Activated CD4-positive, alpha-beta T cell treated with anti-CD3 and anti-CD28 coated beads, Interleukin-2, amount 10 ng/mL, durations not matched to agents 7 days and 5 days (primary cell): ENCODE measurements at regions not wholly inside any gene's neighbourhood (a gene's known extent, or its start where the extent isn't known, plus 50 kb on each side); places are given as distances from the start of the nearest gene placed in this dataset.
A peak's percentile ranks its signal among the peaks of the same experiment; 100 is the strongest.

ENCODE experiments used
- CTCF ChIA-PET: fragments of 350-600 bp; sonication (Branson Sonifier 250); formaldehyde crosslinking; loops from one replicate; lab custom pipeline; 2021; ENCODE audit warnings: antibody characterized with exemption; lab: Charles Lee
- POLR2A ChIA-PET: fragments of 350-600 bp; sonication (Branson Sonifier 250); formaldehyde crosslinking; loops from one replicate; lab custom pipeline; 2021; ENCODE audit warnings: antibody characterized with exemption; lab: Charles Lee
- DNase-seq: peaks from one replicate; pipeline ENCODE4 v3.0.0-alpha.2; 2020
- H3K27ac Mint-ChIP-seq: one replicate; pipeline ENCODE4 v1.8.0; 2021; ENCODE audit warnings: mild to moderate bottlenecking, moderate library complexity, mixed read lengths
- H3K27me3 Mint-ChIP-seq: one replicate; pipeline ENCODE4 v1.8.0; 2021; ENCODE audit warnings: mixed read lengths
- H3K36me3 Mint-ChIP-seq: one replicate; pipeline ENCODE4 v1.8.0; 2021; ENCODE audit warnings: low read depth, mixed read lengths
- H3K4me1 Mint-ChIP-seq: one replicate; pipeline ENCODE4 v1.8.0; 2021; ENCODE audit warnings: mixed read lengths
- H3K4me3 Mint-ChIP-seq: one replicate; pipeline ENCODE4 v1.8.0; 2021; ENCODE audit warnings: mild to moderate bottlenecking, moderate library complexity, mixed read lengths
- H3K9me3 Mint-ChIP-seq: one replicate; pipeline ENCODE4 v1.8.0; 2021; ENCODE audit warnings: mixed read lengths

- no peaks in the 10 kb centered on the region for H3K36me3 Mint-ChIP-seq
- CTCF ChIA-PET, result no interaction called here
- H3K4me3 Mint-ChIP-seq, result no peak overlapping the region
- H3K27ac Mint-ChIP-seq, result no peak overlapping the region
- peaks cover 5% of the 10 kb centered on the region for H3K9me3 Mint-ChIP-seq
- H3K4me1 Mint-ChIP-seq, result peaks cover 13% of the 10 kb centered on the region
- DNase-seq, result no peak
- H3K27me3 Mint-ChIP-seq, result no peaks in the 10 kb centered on the region
- POLR2A ChIA-PET, result no interaction called here
These were observed 99.7 kb upstream of the CTDP1 start for GRCh38 chr18:79579807-79580497.

- Mint-ChIP-seq H3K4me1 (peaks cover 6% of the 10 kb centered on the region), H3K9me3 (peaks cover 5% of the 10 kb centered on the region), H3K27me3 (no peaks in the 10 kb centered on the region), H3K36me3 (no peaks in the 10 kb centered on the region), H3K27ac (no peak overlapping the region), H3K4me3 (no peak overlapping the region)
- ChIA-PET CTCF (no interaction called here), POLR2A (no interaction called here)
- no peak for DNase-seq
These were observed 99.0 kb upstream of the CTDP1 start for GRCh38 chr18:79580498-79581171.

GRCh38 chr18:79581406-79581805 lies 98.2 kb upstream of the CTDP1 start:
- no peaks in the 10 kb centered on the region for H3K27me3 Mint-ChIP-seq
- H3K36me3 Mint-ChIP-seq, result no peaks in the 10 kb centered on the region
- POLR2A ChIA-PET, result no interaction called here
- CTCF ChIA-PET, result no interaction called here
- H3K4me3 Mint-ChIP-seq, result no peak overlapping the region
- DNase-seq, result no peak
- no peak overlapping the region for H3K27ac Mint-ChIP-seq
- H3K4me1 Mint-ChIP-seq, result peaks cover 4% of the 10 kb centered on the region
- H3K9me3 Mint-ChIP-seq, result peaks cover 5% of the 10 kb centered on the region

GRCh38 chr18:79581911-79582310 lies 97.7 kb upstream of the CTDP1 start:
- Mint-ChIP-seq H3K27me3 (no peaks in the 10 kb centered on the region), H3K9me3 (peaks cover 5% of the 10 kb centered on the region), H3K36me3 (no peaks in the 10 kb centered on the region), H3K4me3 (no peak overlapping the region), H3K4me1 (peaks cover 4% of the 10 kb centered on the region), H3K27ac (no peak overlapping the region)
- DNase-seq, result no peak
- POLR2A ChIA-PET, result no interaction called here
- CTCF ChIA-PET, result no interaction called here

- no peaks in the 10 kb centered on the region for H3K27me3 Mint-ChIP-seq
- no peak for DNase-seq
- ChIA-PET CTCF (no interaction called here), POLR2A (no interaction called here)
- no peak overlapping the region for H3K4me3 Mint-ChIP-seq
- H3K9me3 Mint-ChIP-seq, result peaks cover 5% of the 10 kb centered on the region
- H3K27ac Mint-ChIP-seq, result no peak overlapping the region
- H3K4me1 Mint-ChIP-seq, result peaks cover 4% of the 10 kb centered on the region
- no peaks in the 10 kb centered on the region for H3K36me3 Mint-ChIP-seq
These were observed 96.6 kb upstream of the CTDP1 start for GRCh38 chr18:79582978-79583377.

- CTCF ChIA-PET, result no interaction called here
- no peak for DNase-seq
- H3K27me3 Mint-ChIP-seq, result no peaks in the 10 kb centered on the region
- peaks cover 5% of the 10 kb centered on the region for H3K9me3 Mint-ChIP-seq
- H3K4me1 Mint-ChIP-seq, result peaks cover 4% of the 10 kb centered on the region
- no peak overlapping the region for H3K4me3 Mint-ChIP-seq
- POLR2A ChIA-PET, result no interaction called here
- H3K27ac Mint-ChIP-seq, result peak overlapping the region; percentile 62
- H3K36me3 Mint-ChIP-seq, result no peaks in the 10 kb centered on the region
These were observed 96.2 kb upstream of the CTDP1 start for GRCh38 chr18:79583426-79583825.

GRCh38 chr18:79583984-79584401 lies 95.6 kb upstream of the CTDP1 start:
- CTCF ChIA-PET, result no interaction called here
- H3K4me3 Mint-ChIP-seq, result no peak overlapping the region

GRCh38 chr18:79584491-79585394 lies 94.9 kb upstream of the CTDP1 start:
- no peaks in the 10 kb centered on the region for H3K36me3 Mint-ChIP-seq
- ChIA-PET POLR2A (no interaction called here), CTCF (no interaction called here)
- peaks cover 5% of the 10 kb centered on the region for H3K9me3 Mint-ChIP-seq
- peaks cover 4% of the 10 kb centered on the region for H3K4me1 Mint-ChIP-seq
- H3K27me3 Mint-ChIP-seq, result no peaks in the 10 kb centered on the region
- no peak overlapping the region for H3K4me3 Mint-ChIP-seq
- H3K27ac Mint-ChIP-seq, result no peak overlapping the region
- DNase-seq, result no peak

More at GRCh38 chr18:79583984-79584401, 95.6 kb upstream of the CTDP1 start:
- POLR2A ChIA-PET, result no interaction called here
- no peak for DNase-seq
- H3K36me3 Mint-ChIP-seq, result no peaks in the 10 kb centered on the region
- H3K9me3 Mint-ChIP-seq, result peaks cover 5% of the 10 kb centered on the region
- no peaks in the 10 kb centered on the region for H3K27me3 Mint-ChIP-seq
- H3K27ac Mint-ChIP-seq, result peak overlapping the region; percentile 44
- peaks cover 4% of the 10 kb centered on the region for H3K4me1 Mint-ChIP-seq

- Mint-ChIP-seq H3K9me3 (peaks cover 5% of the 10 kb centered on the region), H3K36me3 (no peaks in the 10 kb centered on the region), H3K4me1 (peaks cover 4% of the 10 kb centered on the region), H3K4me3 (no peak overlapping the region), H3K27ac (no peak overlapping the region), H3K27me3 (no peaks in the 10 kb centered on the region)
- ChIA-PET CTCF (no interaction called here), POLR2A (no interaction called here)
- DNase-seq, result no peak
These were observed 93.9 kb upstream of the CTDP1 start for GRCh38 chr18:79585395-79586370.

- Mint-ChIP-seq H3K27ac (no peak overlapping the region), H3K27me3 (no peaks in the 10 kb centered on the region), H3K4me3 (no peak overlapping the region), H3K4me1 (peaks cover 4% of the 10 kb centered on the region), H3K9me3 (peaks cover 5% of the 10 kb centered on the region), H3K36me3 (no peaks in the 10 kb centered on the region)
- ChIA-PET POLR2A (no interaction called here), CTCF (no interaction called here)
- DNase-seq, result no peak
These were observed 93.0 kb upstream of the CTDP1 start for GRCh38 chr18:79586436-79587225.

GRCh38 chr18:79587226-79587741 lies 92.3 kb upstream of the CTDP1 start:
- H3K9me3 Mint-ChIP-seq, result peaks cover 9% of the 10 kb centered on the region
- no peaks in the 10 kb centered on the region for H3K36me3 Mint-ChIP-seq
- ChIA-PET POLR2A (no interaction called here), CTCF (no interaction called here)
- H3K4me3 Mint-ChIP-seq, result no peak overlapping the region
- no peak overlapping the region for H3K27ac Mint-ChIP-seq
- H3K4me1 Mint-ChIP-seq, result peaks cover 4% of the 10 kb centered on the region
- H3K27me3 Mint-ChIP-seq, result peaks cover 5% of the 10 kb centered on the region
- DNase-seq, result no peak
